ENCODE measurements at regions not wholly inside any gene's neighbourhood (a gene's known extent, or its start where the extent isn't known, plus 50 kb on each side); places are given as distances from the start of the nearest gene placed in this dataset.

- no peak overlapping the region for H2BK15ac ChIP-seq (replicated peaks; ENCODE audit: low read depth)
- no peaks in the 10 kb centered on the region for H3K4me1 ChIP-seq (ENCODE audit: control insufficient read depth, low read depth, low read length)
- H3K79me1 ChIP-seq (ENCODE audit: low read length), result no peaks in the 10 kb centered on the region
- no peak overlapping the region for H3K4me2 ChIP-seq (ENCODE audit: low read length)
- H2BK120ac ChIP-seq (ENCODE audit: low read depth, low read length), result no peak overlapping the region
- no peaks in the 10 kb centered on the region for H3K27me3 ChIP-seq (ENCODE audit: insufficient read depth, low read length, poor library complexity)
- no peak overlapping the region for H3K18ac ChIP-seq (ENCODE audit: low read length)
- H3K23ac ChIP-seq (ENCODE audit: low read length), result no peak overlapping the region
- no peak overlapping the region for H4K5ac ChIP-seq (ENCODE audit: low read length)
- H2BK5ac ChIP-seq (ENCODE audit: low read length), result no peak overlapping the region
- H3K4ac ChIP-seq (ENCODE audit: low read depth, low read length), result no peak overlapping the region
- no CpG with 5 or more reads among the region's 2 CpGs for WGBS (ENCODE audit: extremely low coverage, insufficient coverage, low lambda C conversion rate)
- H3K4me3 ChIP-seq (ENCODE audit: low read length), result no peak overlapping the region
- H3K9ac ChIP-seq (ENCODE audit: low read length), result no peak overlapping the region
- no peaks in the 10 kb centered on the region for H3K79me2 ChIP-seq (ENCODE audit: control insufficient read depth, insufficient read depth, low read length)
- DNase-seq, result no peak
- H2AK5ac ChIP-seq (ENCODE audit: low read length), result no peak overlapping the region
- H3K27ac ChIP-seq (ENCODE audit: low read depth, low read length), result no peak overlapping the region
- no peak overlapping the region for H4K8ac ChIP-seq (ENCODE audit: low read depth, low read length)
- H3K36me3 ChIP-seq (ENCODE audit: control insufficient read depth, insufficient read depth, low read length), result no peaks in the 10 kb centered on the region
- no peak overlapping the region for H3K56ac ChIP-seq (ENCODE audit: low read length)
Observed at GRCh38 chr18:34028324-34028723, 196.4 kb downstream of the NOL4 start.

GRCh38 chr18:34025191-34025801 is 199.4 kb downstream of the NOL4 start:
- H3K36me3 ChIP-seq (ENCODE audit: control insufficient read depth, insufficient read depth, low read length), result no peaks in the 10 kb centered on the region
- H2BK15ac ChIP-seq (replicated peaks; ENCODE audit: low read depth), result no peak overlapping the region
- no CpG with 5 or more reads among the region's 1 CpG for WGBS (ENCODE audit: extremely low coverage, insufficient coverage, low lambda C conversion rate)
- no peak overlapping the region for H3K9ac ChIP-seq (ENCODE audit: low read length)
- DNase-seq, result no peak
- no peak overlapping the region for H3K4me2 ChIP-seq (ENCODE audit: low read length)
- H4K5ac ChIP-seq (ENCODE audit: low read length), result no peak overlapping the region
- H3K23ac ChIP-seq (ENCODE audit: low read length), result no peak overlapping the region
- H2BK5ac ChIP-seq (ENCODE audit: low read length), result no peak overlapping the region
- H3K18ac ChIP-seq (ENCODE audit: low read length), result no peak overlapping the region
- no peak overlapping the region for H3K56ac ChIP-seq (ENCODE audit: low read length)
- no peak overlapping the region for H3K4ac ChIP-seq (ENCODE audit: low read depth, low read length)
- H3K27me3 ChIP-seq (ENCODE audit: insufficient read depth, low read length, poor library complexity), result no peaks in the 10 kb centered on the region
- H2AK5ac ChIP-seq (ENCODE audit: low read length), result no peak overlapping the region
- no peak overlapping the region for H3K27ac ChIP-seq (ENCODE audit: low read depth, low read length)
- no peak overlapping the region for H3K4me3 ChIP-seq (ENCODE audit: low read length)
- no peak overlapping the region for H4K8ac ChIP-seq (ENCODE audit: low read depth, low read length)
- H3K4me1 ChIP-seq (ENCODE audit: control insufficient read depth, low read depth, low read length), result no peaks in the 10 kb centered on the region
- no peak overlapping the region for H2BK120ac ChIP-seq (ENCODE audit: low read depth, low read length)
- H3K79me1 ChIP-seq (ENCODE audit: low read length), result no peaks in the 10 kb centered on the region
- no peaks in the 10 kb centered on the region for H3K79me2 ChIP-seq (ENCODE audit: control insufficient read depth, insufficient read depth, low read length)

DNA sequence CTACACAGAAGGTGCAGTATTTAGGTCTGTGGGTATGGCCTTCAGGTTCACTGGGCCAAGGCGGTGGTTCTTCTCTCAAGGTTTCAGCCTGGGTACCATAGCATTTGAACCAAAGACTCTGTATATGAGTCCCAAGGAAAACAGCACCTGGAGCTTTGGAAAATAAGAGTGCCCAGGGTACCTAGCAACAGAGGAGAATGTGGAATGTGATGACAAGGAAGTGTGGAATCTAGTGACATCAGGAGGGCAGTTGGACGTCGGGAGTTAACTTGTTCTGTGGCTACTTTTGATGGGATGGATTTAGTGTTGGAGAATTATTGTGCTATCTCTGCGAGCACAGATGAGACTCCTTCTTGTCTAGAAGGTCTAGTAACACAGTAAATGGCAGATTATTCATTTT is 201.2 kb downstream of the NOL4 start:
- H3K79me1 ChIP-seq (ENCODE audit: low read length), result no peaks in the 10 kb centered on the region
- no peak overlapping the region for H3K4ac ChIP-seq (ENCODE audit: low read depth, low read length)
- no peak overlapping the region for H3K23ac ChIP-seq (ENCODE audit: low read length)
- H2BK120ac ChIP-seq (ENCODE audit: low read depth, low read length), result no peak overlapping the region
- H4K5ac ChIP-seq (ENCODE audit: low read length), result no peak overlapping the region
- no peak overlapping the region for H3K56ac ChIP-seq (ENCODE audit: low read length)
- H3K79me2 ChIP-seq (ENCODE audit: control insufficient read depth, insufficient read depth, low read length), result no peaks in the 10 kb centered on the region
- no peak overlapping the region for H3K18ac ChIP-seq (ENCODE audit: low read length)
- no peak overlapping the region for H2BK15ac ChIP-seq (replicated peaks; ENCODE audit: low read depth)
- no peak overlapping the region for H2AK5ac ChIP-seq (ENCODE audit: low read length)
- H2BK5ac ChIP-seq (ENCODE audit: low read length), result no peak overlapping the region
- no CpG with 5 or more reads among the region's 4 CpGs for WGBS (ENCODE audit: extremely low coverage, insufficient coverage, low lambda C conversion rate)
- no peaks in the 10 kb centered on the region for H3K4me1 ChIP-seq (ENCODE audit: control insufficient read depth, low read depth, low read length)
- H3K27ac ChIP-seq (ENCODE audit: low read depth, low read length), result no peak overlapping the region
- H4K8ac ChIP-seq (ENCODE audit: low read depth, low read length), result no peak overlapping the region
- no peak overlapping the region for H3K4me3 ChIP-seq (ENCODE audit: low read length)
- no peaks in the 10 kb centered on the region for H3K36me3 ChIP-seq (ENCODE audit: control insufficient read depth, insufficient read depth, low read length)
- H3K27me3 ChIP-seq (ENCODE audit: insufficient read depth, low read length, poor library complexity), result no peaks in the 10 kb centered on the region
- no peak overlapping the region for H3K9ac ChIP-seq (ENCODE audit: low read length)
- DNase-seq, result peak; percentile 95
- H3K4me2 ChIP-seq (ENCODE audit: low read length), result no peak overlapping the region

GRCh38 chr18:34018336-34018735 is 206.4 kb downstream of the NOL4 start:
- Histone ChIP-seq H3K27ac (ENCODE audit: low read depth, low read length) (no peak overlapping the region), H2BK120ac (ENCODE audit: low read depth, low read length) (no peak overlapping the region), H3K23ac (ENCODE audit: low read length) (no peak overlapping the region), H2AK5ac (ENCODE audit: low read length) (no peak overlapping the region), H3K4me2 (ENCODE audit: low read length) (no peak overlapping the region), H4K5ac (ENCODE audit: low read length) (no peak overlapping the region), H3K79me1 (ENCODE audit: low read length) (no peaks in the 10 kb centered on the region), H3K36me3 (ENCODE audit: control insufficient read depth, insufficient read depth, low read length) (no peaks in the 10 kb centered on the region), H2BK5ac (ENCODE audit: low read length) (no peak overlapping the region), H3K27me3 (ENCODE audit: insufficient read depth, low read length, poor library complexity) (no peaks in the 10 kb centered on the region), H3K9ac (ENCODE audit: low read length) (no peak overlapping the region), H2BK15ac (replicated peaks; ENCODE audit: low read depth) (no peak overlapping the region), H3K4me1 (ENCODE audit: control insufficient read depth, low read depth, low read length) (no peaks in the 10 kb centered on the region), H3K56ac (ENCODE audit: low read length) (no peak overlapping the region), H3K4ac (ENCODE audit: low read depth, low read length) (no peak overlapping the region), H3K4me3 (ENCODE audit: low read length) (no peak overlapping the region), H3K18ac (ENCODE audit: low read length) (no peak overlapping the region), H3K79me2 (ENCODE audit: control insufficient read depth, insufficient read depth, low read length) (no peaks in the 10 kb centered on the region), H4K8ac (ENCODE audit: low read depth, low read length) (no peak overlapping the region)
- no CpG with 5 or more reads among the region's 1 CpG for WGBS (ENCODE audit: extremely low coverage, insufficient coverage, low lambda C conversion rate)
- no peak for DNase-seq

DNA sequence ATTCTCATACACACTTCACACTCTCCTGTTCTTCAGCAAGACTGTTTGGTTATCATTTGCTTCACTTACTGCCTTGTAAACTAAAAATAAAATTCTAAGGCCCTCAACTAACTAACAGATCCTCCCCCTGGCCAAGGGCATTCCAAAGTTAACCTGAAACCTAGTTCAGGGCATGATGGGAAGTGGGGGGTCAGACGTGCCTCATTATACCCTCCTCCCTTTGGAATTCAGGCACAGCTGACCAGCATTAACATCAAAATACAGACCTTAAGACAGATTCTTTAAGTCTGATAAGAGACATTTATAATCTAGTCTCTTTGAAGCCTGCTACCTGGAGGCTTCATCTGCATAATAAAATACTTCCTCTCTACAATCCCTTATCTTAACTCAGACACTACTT is 221.0 kb downstream of the NOL4 start:
- H2BK120ac ChIP-seq (ENCODE audit: low read depth, low read length), result no peak overlapping the region
- no peak overlapping the region for H4K5ac ChIP-seq (ENCODE audit: low read length)
- H3K4ac ChIP-seq (ENCODE audit: low read depth, low read length), result no peak overlapping the region
- H2BK5ac ChIP-seq (ENCODE audit: low read length), result no peak overlapping the region
- H3K79me1 ChIP-seq (ENCODE audit: low read length), result no peaks in the 10 kb centered on the region
- no peak overlapping the region for H3K56ac ChIP-seq (ENCODE audit: low read length)
- H2BK15ac ChIP-seq (replicated peaks; ENCODE audit: low read depth), result no peak overlapping the region
- H3K36me3 ChIP-seq (ENCODE audit: control insufficient read depth, insufficient read depth, low read length), result no peaks in the 10 kb centered on the region
- H3K4me1 ChIP-seq (ENCODE audit: control insufficient read depth, low read depth, low read length), result no peaks in the 10 kb centered on the region
- no peak overlapping the region for H2AK5ac ChIP-seq (ENCODE audit: low read length)
- no peaks in the 10 kb centered on the region for H3K27me3 ChIP-seq (ENCODE audit: insufficient read depth, low read length, poor library complexity)
- H4K8ac ChIP-seq (ENCODE audit: low read depth, low read length), result no peak overlapping the region
- no peak overlapping the region for H3K4me2 ChIP-seq (ENCODE audit: low read length)
- H3K23ac ChIP-seq (ENCODE audit: low read length), result no peak overlapping the region
- no peak overlapping the region for H3K18ac ChIP-seq (ENCODE audit: low read length)
- no peaks in the 10 kb centered on the region for H3K79me2 ChIP-seq (ENCODE audit: control insufficient read depth, insufficient read depth, low read length)
- no CpG with 5 or more reads among the region's 1 CpG for WGBS (ENCODE audit: extremely low coverage, insufficient coverage, low lambda C conversion rate)
- peak; percentile 46 for DNase-seq
- no peak overlapping the region for H3K4me3 ChIP-seq (ENCODE audit: low read length)
- H3K27ac ChIP-seq (ENCODE audit: low read depth, low read length), result no peak overlapping the region
- no peak overlapping the region for H3K9ac ChIP-seq (ENCODE audit: low read length)

- no CpG with 5 or more reads among the region's 1 CpG for WGBS (ENCODE audit: extremely low coverage, insufficient coverage, low lambda C conversion rate)
- Histone ChIP-seq H4K5ac (ENCODE audit: low read length) (no peak overlapping the region), H3K79me1 (ENCODE audit: low read length) (no peaks in the 10 kb centered on the region)
Observed at GRCh38 chr18:34002130-34002529, 222.6 kb downstream of the NOL4 start.

More at GRCh38 chr18:34002130-34002529, 222.6 kb downstream of the NOL4 start:
- Histone ChIP-seq H3K27me3 (ENCODE audit: insufficient read depth, low read length, poor library complexity) (no peaks in the 10 kb centered on the region), H2BK5ac (ENCODE audit: low read length) (no peak overlapping the region), H3K79me2 (ENCODE audit: control insufficient read depth, insufficient read depth, low read length) (no peaks in the 10 kb centered on the region), H3K4me2 (ENCODE audit: low read length) (no peak overlapping the region), H3K9ac (ENCODE audit: low read length) (no peak overlapping the region), H2AK5ac (ENCODE audit: low read length) (no peak overlapping the region), H2BK15ac (replicated peaks; ENCODE audit: low read depth) (no peak overlapping the region), H3K4ac (ENCODE audit: low read depth, low read length) (no peak overlapping the region), H3K4me1 (ENCODE audit: control insufficient read depth, low read depth, low read length) (no peaks in the 10 kb centered on the region), H3K36me3 (ENCODE audit: control insufficient read depth, insufficient read depth, low read length) (no peaks in the 10 kb centered on the region), H3K56ac (ENCODE audit: low read length) (no peak overlapping the region), H2BK120ac (ENCODE audit: low read depth, low read length) (no peak overlapping the region), H4K8ac (ENCODE audit: low read depth, low read length) (no peak overlapping the region), H3K23ac (ENCODE audit: low read length) (no peak overlapping the region), H3K18ac (ENCODE audit: low read length) (no peak overlapping the region), H3K27ac (ENCODE audit: low read depth, low read length) (no peak overlapping the region), H3K4me3 (ENCODE audit: low read length) (no peak overlapping the region)
- no peak for DNase-seq

Data from mesendoderm (in vitro differentiated cells).